ENCODE measurements at regions not wholly inside any gene's neighbourhood (a gene's known extent, or its start where the extent isn't known, plus 50 kb on each side); places are given as distances from the start of the nearest gene placed in this dataset.

GRCh38 chr4:100839712-100840111, 321.9 kb upstream of the EMCN start:
- TF ChIP-seq EP300 (IDR thresholded peaks at IDR 0.05) (no peak), CTCF (IDR thresholded peaks at IDR 0.05) (no peak), POLR2A (IDR thresholded peaks at IDR 0.05) (no peak), POLR2AphosphoS5 (IDR thresholded peaks at IDR 0.05) (no peak)

Data from sigmoid colon (tissue), 4 donors.